ENCODE measurements at regions not wholly inside any gene's neighbourhood (a gene's known extent, or its start where the extent isn't known, plus 50 kb on each side); places are given as distances from the start of the nearest gene placed in this dataset.

DNA sequence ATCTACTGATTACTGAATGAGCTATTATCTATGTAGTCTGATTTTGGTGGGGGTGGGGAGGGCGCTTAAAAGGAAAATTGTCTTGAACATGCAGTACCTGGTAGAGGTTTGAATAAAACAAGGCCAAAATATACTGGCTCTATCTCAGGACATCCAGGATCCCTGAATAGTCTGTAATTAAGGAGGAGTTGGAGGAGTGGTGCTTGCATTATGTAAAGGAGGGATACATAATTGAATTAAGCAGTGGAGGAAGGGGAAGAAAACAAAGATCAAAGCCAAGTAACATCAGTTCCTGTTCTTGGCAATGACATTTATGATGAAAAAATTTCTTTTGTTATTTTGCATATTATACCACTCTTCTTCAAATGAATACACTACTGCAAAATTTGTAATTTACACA lies 539.4 kb upstream of the ZEB2 start:
- ATAC-seq (no peak), DNase-seq (ENCODE audit: low read depth, low spot score) (no peak)
- Histone ChIP-seq H3K4me2 (ENCODE audit: low read length) (no peak overlapping the region), H3K4me3 (replicated peaks in 1 of 2; ENCODE audit: low read depth in 1 of 2, low read length in 2 of 2) (no peak overlapping the region), H2AFZ (ENCODE audit: low read depth, low read length, poor library complexity, severe bottlenecking) (no peak overlapping the region), H3K27ac (ENCODE audit: low read depth, low read length) (no peak overlapping the region), H3K9me2 (ENCODE audit: insufficient read depth) (no peaks in the 10 kb centered on the region; the same call in 1 of the 2 replicates), H3K4me1 (ENCODE audit: control insufficient read depth in 1 of 2, insufficient read depth in 2 of 2, low read length in 2 of 2) (no peaks in the 10 kb centered on the region), H3K9ac (ENCODE audit: low read length) (no peak overlapping the region), H3K9me3 (ENCODE audit: control insufficient read depth in 1 of 2, insufficient read depth in 1 of 2, low read depth in 1 of 2, low read length in 2 of 2) (no peaks in the 10 kb centered on the region), H3K27me3 (ENCODE audit: insufficient read depth, low read length) (no peaks in the 10 kb centered on the region), H3K36me3 (ENCODE audit: control insufficient read depth in 1 of 2, insufficient read depth in 2 of 2, low read length in 2 of 2) (no peaks in the 10 kb centered on the region), H4K20me1 (ENCODE audit: insufficient read depth) (no peaks in the 10 kb centered on the region), H3K79me2 (ENCODE audit: insufficient read depth, low read length) (no peaks in the 10 kb centered on the region)
- TF ChIP-seq SRF (IDR thresholded peaks at IDR 0.05; ENCODE audit: low read depth) (no peak), POLR2AphosphoS5 (IDR thresholded peaks at IDR 0.05; ENCODE audit: low read depth, low read length) (no peak), ZNF274 (IDR thresholded peaks at IDR 0.05; ENCODE audit: low read depth, low read length) (no peak), TCF7L2 (IDR thresholded peaks at IDR 0.05; ENCODE audit: borderline replicate concordance, extremely low read depth, insufficient read depth, insufficient read length) (no peak), RAD21 (IDR thresholded peaks at IDR 0.05; ENCODE audit: low read depth) (no peak), EGR1 (IDR thresholded peaks at IDR 0.05; ENCODE audit: low read depth) (no peak), JUND (IDR thresholded peaks at IDR 0.05) (no peak), YY1 (IDR thresholded peaks at IDR 0.05; ENCODE audit: extremely low read depth, insufficient replicate concordance, low read depth, low read length) (no peak), SP1 (IDR thresholded peaks at IDR 0.05; ENCODE audit: low read depth) (no peak), CEBPB (IDR thresholded peaks at IDR 0.05; ENCODE audit: low read depth) (no peak), POLR2A (IDR thresholded peaks at IDR 0.05; ENCODE audit: borderline replicate concordance, extremely low read depth, insufficient read depth, insufficient read length) (no peak), EZH2 (IDR thresholded peaks at IDR 0.05) (no peak), SIN3A (IDR thresholded peaks at IDR 0.05; ENCODE audit: low read depth) (no peak)
- TF ChIP-seq, protein P1, sequence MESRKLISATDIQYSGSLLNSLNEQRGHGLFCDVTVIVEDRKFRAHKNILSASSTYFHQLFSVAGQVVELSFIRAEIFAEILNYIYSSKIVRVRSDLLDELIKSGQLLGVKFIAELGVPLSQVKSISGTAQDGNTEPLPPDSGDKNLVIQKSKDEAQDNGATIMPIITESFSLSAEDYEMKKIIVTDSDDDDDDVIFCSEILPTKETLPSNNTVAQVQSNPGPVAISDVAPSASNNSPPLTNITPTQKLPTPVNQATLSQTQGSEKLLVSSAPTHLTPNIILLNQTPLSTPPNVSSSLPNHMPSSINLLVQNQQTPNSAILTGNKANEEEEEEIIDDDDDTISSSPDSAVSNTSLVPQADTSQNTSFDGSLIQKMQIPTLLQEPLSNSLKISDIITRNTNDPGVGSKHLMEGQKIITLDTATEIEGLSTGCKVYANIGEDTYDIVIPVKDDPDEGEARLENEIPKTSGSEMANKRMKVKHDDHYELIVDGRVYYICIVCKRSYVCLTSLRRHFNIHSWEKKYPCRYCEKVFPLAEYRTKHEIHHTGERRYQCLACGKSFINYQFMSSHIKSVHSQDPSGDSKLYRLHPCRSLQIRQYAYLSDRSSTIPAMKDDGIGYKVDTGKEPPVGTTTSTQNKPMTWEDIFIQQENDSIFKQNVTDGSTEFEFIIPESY (IDR thresholded peaks at IDR 0.05; ENCODE audit: extremely low read depth, insufficient replicate concordance, low read length) = no peak
- CTCF ChIA-PET = no interaction called here
- no TSS peak for BruUV-seq (replicated peaks)
- RAD21 ChIA-PET (ENCODE audit: low non-redundant PET in 1 of 2, low total read pairs in 2 of 2, uncharacterized antibody in 2 of 2, unreplicated experiment in 2 of 2) = no interaction called here
- POLR2A ChIA-PET = no interaction called here
- intact Hi-C loops (cut with micrococcal nuclease) = no loop called here
